ENCODE measurements at regions not wholly inside any gene's neighbourhood (a gene's known extent, or its start where the extent isn't known, plus 50 kb on each side); places are given as distances from the start of the nearest gene placed in this dataset.

GRCh38 chr11:29296680-29297079 is 720.1 kb downstream of the KCNA4 start:
- no peak for DNase-seq

- DNase-seq = no peak
Observed at GRCh38 chr11:29293825-29294224, 723.0 kb downstream of the KCNA4 start.

- no peak for DNase-seq
Observed at GRCh38 chr11:29282088-29282487, 734.7 kb downstream of the KCNA4 start.

- DNase-seq = no peak
Observed at GRCh38 chr11:29281271-29281777, 735.5 kb downstream of the KCNA4 start.

- no peak for DNase-seq
Observed at GRCh38 chr11:29280452-29280851, 736.4 kb downstream of the KCNA4 start.

- no peak for DNase-seq
Observed at GRCh38 chr11:29279716-29280115, 737.1 kb downstream of the KCNA4 start.

- DNase-seq = no peak
Observed at GRCh38 chr11:29272019-29272654, 744.7 kb downstream of the KCNA4 start.

- no peak for DNase-seq
Observed at GRCh38 chr11:29271616-29272015, 745.2 kb downstream of the KCNA4 start.

GRCh38 chr11:29268733-29269132 is 748.1 kb downstream of the KCNA4 start:
- no peak for DNase-seq

- DNase-seq = no peak
Observed at GRCh38 chr11:29265792-29266191, 751.0 kb downstream of the KCNA4 start.

GRCh38 chr11:29265381-29265780 is 751.4 kb downstream of the KCNA4 start:
- no peak for DNase-seq

- DNase-seq = no peak
Observed at GRCh38 chr11:29263971-29264682, 752.7 kb downstream of the KCNA4 start.

- DNase-seq = no peak
Observed at GRCh38 chr11:29261831-29262230, 755.0 kb downstream of the KCNA4 start.

- no peak for DNase-seq
Observed at GRCh38 chr11:29260939-29261705, 755.7 kb downstream of the KCNA4 start.

- no peak for DNase-seq
Observed at GRCh38 chr11:29258411-29258810, 758.4 kb downstream of the KCNA4 start.

GRCh38 chr11:29256580-29256979 is 760.2 kb downstream of the KCNA4 start:
- no peak for DNase-seq

- no peak for DNase-seq
Observed at GRCh38 chr11:29255401-29255800, 761.4 kb downstream of the KCNA4 start.

GRCh38 chr11:29251738-29252137 is 765.1 kb downstream of the KCNA4 start:
- DNase-seq = no peak

GRCh38 chr11:29249713-29250112 is 767.1 kb downstream of the KCNA4 start:
- DNase-seq = no peak

GRCh38 chr11:29244355-29244754 is 772.5 kb downstream of the KCNA4 start:
- no peak for DNase-seq

GRCh38 chr11:29243616-29244015 is 773.2 kb downstream of the KCNA4 start:
- no peak for DNase-seq

- no peak for DNase-seq
Observed at GRCh38 chr11:29231991-29232390, 784.8 kb downstream of the KCNA4 start.

GRCh38 chr11:29231586-29231985 is 785.2 kb downstream of the KCNA4 start:
- DNase-seq = no peak

GRCh38 chr11:29227811-29228210 is 789.0 kb downstream of the KCNA4 start:
- no peak for DNase-seq

All from NCI-H1694 (cell line).